Parathyroid adenoma (tissue), 2 donors: ENCODE measurements at regions not wholly inside any gene's neighbourhood (a gene's known extent, or its start where the extent isn't known, plus 50 kb on each side); places are given as distances from the start of the nearest gene placed in this dataset.

Source experiments
- H2AFZ ChIP-seq: fragments of 300-600 bp; sonication (generic); one replicate; pipeline ENCODE4 v1.7.0; 2017; ENCODE audit warnings: antibody characterized with exemption, mild to moderate bottlenecking
- H3K27ac ChIP-seq: fragments of 300-600 bp; sonication (generic); one replicate; pipeline ENCODE4 v1.7.0; 2017
- H3K27me3 ChIP-seq: fragments of 300-600 bp; sonication (generic); one replicate; pipeline ENCODE4 v1.7.0; 2017; ENCODE audit warnings: low read length; ENCODE audit not compliant: control insufficient read depth, insufficient read depth
- H3K36me3 ChIP-seq: fragments of 300-600 bp; sonication (generic); one replicate; pipeline ENCODE4 v1.7.0; 2017; ENCODE audit warnings: low read length; ENCODE audit not compliant: control insufficient read depth, insufficient read depth
- H3K4me1 ChIP-seq: fragments of 300-600 bp; sonication (generic); one replicate; pipeline ENCODE4 v1.7.0; 2017; ENCODE audit warnings: control low read depth
- H3K4me2 ChIP-seq: fragments of 300-600 bp; sonication (generic); one replicate; pipeline ENCODE4 v1.7.0; 2017; ENCODE audit warnings: low read length
- H3K4me3 ChIP-seq: fragments of 300-600 bp; sonication (generic); one replicate; pipeline ENCODE4 v1.7.0; 2017; ENCODE audit warnings: low read depth, low read length
- H3K79me2 ChIP-seq: fragments of 300-600 bp; sonication (generic); one replicate; pipeline ENCODE4 v1.7.0; 2017; ENCODE audit warnings: control low read depth
- H3K9ac ChIP-seq: fragments of 300-600 bp; sonication (generic); one replicate; pipeline ENCODE4 v1.7.0; 2017; ENCODE audit warnings: mild to moderate bottlenecking
- H3K9me3 ChIP-seq: fragments of 300-600 bp; sonication (generic); one replicate; pipeline ENCODE4 v1.7.0; 2017; ENCODE audit warnings: low read length; ENCODE audit not compliant: control insufficient read depth
- TF ChIP-seq, protein P1 (sequence below): fragments of 300-600 bp; sonication (generic); IDR thresholded peaks from one replicate; pipeline ENCODE4 v1.7.0; 2017; ENCODE audit warnings: antibody characterized with exemption, mild to moderate bottlenecking
- donor health status: primary hyperparathyroidism.

DNA sequence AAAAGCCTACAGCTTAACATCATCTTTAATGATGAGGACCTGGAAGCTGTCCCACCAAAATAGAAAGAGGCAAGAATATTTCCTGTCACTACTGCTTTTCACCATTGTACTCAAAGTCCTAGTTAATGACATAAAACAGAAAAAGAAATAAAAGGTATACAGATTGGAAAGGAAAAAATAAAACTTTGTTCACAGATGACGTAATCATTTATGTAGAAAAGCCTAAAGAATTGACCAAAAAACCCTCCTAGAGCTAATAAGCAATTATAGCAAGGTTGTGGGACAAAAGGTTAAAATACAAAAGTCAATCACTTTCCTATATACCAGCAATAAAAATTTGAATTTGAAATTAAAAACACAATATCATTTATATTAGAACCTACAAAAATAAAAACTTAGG is 97.2 kb upstream of the MDGA2 start:
- Histone ChIP-seq H3K4me3 (no peak overlapping the region), H3K36me3 (no peaks in the 10 kb centered on the region), H2AFZ (no peak overlapping the region), H3K79me2 (no peaks in the 10 kb centered on the region), H3K27me3 (no peaks in the 10 kb centered on the region), H3K4me1 (no peaks in the 10 kb centered on the region), H3K27ac (no peak overlapping the region), H3K9ac (no peak overlapping the region), H3K9me3 (no peaks in the 10 kb centered on the region), H3K4me2 (no peak overlapping the region)
- TF ChIP-seq, protein P1, sequence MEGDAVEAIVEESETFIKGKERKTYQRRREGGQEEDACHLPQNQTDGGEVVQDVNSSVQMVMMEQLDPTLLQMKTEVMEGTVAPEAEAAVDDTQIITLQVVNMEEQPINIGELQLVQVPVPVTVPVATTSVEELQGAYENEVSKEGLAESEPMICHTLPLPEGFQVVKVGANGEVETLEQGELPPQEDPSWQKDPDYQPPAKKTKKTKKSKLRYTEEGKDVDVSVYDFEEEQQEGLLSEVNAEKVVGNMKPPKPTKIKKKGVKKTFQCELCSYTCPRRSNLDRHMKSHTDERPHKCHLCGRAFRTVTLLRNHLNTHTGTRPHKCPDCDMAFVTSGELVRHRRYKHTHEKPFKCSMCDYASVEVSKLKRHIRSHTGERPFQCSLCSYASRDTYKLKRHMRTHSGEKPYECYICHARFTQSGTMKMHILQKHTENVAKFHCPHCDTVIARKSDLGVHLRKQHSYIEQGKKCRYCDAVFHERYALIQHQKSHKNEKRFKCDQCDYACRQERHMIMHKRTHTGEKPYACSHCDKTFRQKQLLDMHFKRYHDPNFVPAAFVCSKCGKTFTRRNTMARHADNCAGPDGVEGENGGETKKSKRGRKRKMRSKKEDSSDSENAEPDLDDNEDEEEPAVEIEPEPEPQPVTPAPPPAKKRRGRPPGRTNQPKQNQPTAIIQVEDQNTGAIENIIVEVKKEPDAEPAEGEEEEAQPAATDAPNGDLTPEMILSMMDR: no peak

DNA sequence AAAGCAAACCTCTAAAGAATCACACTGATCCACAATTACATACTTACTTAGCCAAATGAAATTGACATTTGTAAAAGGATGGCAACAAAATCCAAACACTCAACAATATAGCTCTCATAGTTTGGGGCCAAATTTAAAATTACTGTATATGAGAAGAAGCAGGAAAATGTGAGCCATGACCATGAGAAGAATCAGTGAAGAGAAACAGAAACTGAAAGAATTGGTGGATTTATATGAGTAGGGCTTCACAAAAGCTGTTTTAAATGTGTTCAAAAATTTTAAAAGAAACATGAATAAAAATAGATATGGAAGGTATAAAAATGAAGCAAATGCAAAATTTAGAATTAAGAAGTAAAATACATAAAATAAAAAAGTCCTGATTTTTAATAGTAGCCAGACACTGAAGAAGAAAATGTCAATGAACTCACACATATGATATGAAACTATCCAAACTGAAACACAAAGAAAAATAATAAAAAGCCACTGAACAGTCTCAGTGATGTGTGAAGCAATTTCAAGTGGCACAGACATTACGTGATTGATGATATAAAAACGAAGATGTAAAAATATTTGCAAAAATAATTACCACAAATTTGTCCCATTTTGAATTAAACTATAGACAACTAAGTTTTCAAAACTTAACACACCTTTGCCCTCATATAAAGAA is 87.9 kb upstream of the MDGA2 start:
- no peak overlapping the region for H3K4me2 ChIP-seq
- H3K9me3 ChIP-seq: no peaks in the 10 kb centered on the region
- no peak overlapping the region for H3K4me3 ChIP-seq
- no peaks in the 10 kb centered on the region for H3K27me3 ChIP-seq
- H3K36me3 ChIP-seq: no peaks in the 10 kb centered on the region
- no peaks in the 10 kb centered on the region for H3K79me2 ChIP-seq
- no peak overlapping the region for H2AFZ ChIP-seq
- H3K9ac ChIP-seq: no peak overlapping the region
- H3K4me1 ChIP-seq: no peaks in the 10 kb centered on the region
- no peak overlapping the region for H3K27ac ChIP-seq
- TF ChIP-seq, protein P1: no peak

GRCh38 chr14:47746986-47747385 is 71.6 kb upstream of the MDGA2 start:
- Histone ChIP-seq H3K9ac (no peak overlapping the region), H3K79me2 (no peaks in the 10 kb centered on the region), H3K9me3 (no peaks in the 10 kb centered on the region), H3K36me3 (no peaks in the 10 kb centered on the region), H3K27ac (no peak overlapping the region), H3K27me3 (no peaks in the 10 kb centered on the region), H2AFZ (no peak overlapping the region), H3K4me1 (no peaks in the 10 kb centered on the region), H3K4me2 (no peak overlapping the region), H3K4me3 (no peak overlapping the region)
- TF ChIP-seq, protein P1: no peak

GRCh38 chr14:47744155-47744554 is 68.8 kb upstream of the MDGA2 start:
- H3K27ac ChIP-seq: no peak overlapping the region
- no peaks in the 10 kb centered on the region for H3K27me3 ChIP-seq
- H3K9me3 ChIP-seq: no peaks in the 10 kb centered on the region
- no peaks in the 10 kb centered on the region for H3K36me3 ChIP-seq
- no peaks in the 10 kb centered on the region for H3K4me1 ChIP-seq
- no peak overlapping the region for H2AFZ ChIP-seq
- H3K4me3 ChIP-seq: no peak overlapping the region
- TF ChIP-seq, protein P1: no peak
- no peaks in the 10 kb centered on the region for H3K79me2 ChIP-seq
- H3K9ac ChIP-seq: no peak overlapping the region
- no peak overlapping the region for H3K4me2 ChIP-seq

- Histone ChIP-seq H3K4me2 (no peak overlapping the region), H3K4me1 (no peaks in the 10 kb centered on the region), H2AFZ (no peak overlapping the region), H3K27ac (no peak overlapping the region), H3K4me3 (no peak overlapping the region), H3K9ac (no peak overlapping the region), H3K27me3 (no peaks in the 10 kb centered on the region), H3K79me2 (no peaks in the 10 kb centered on the region), H3K36me3 (no peaks in the 10 kb centered on the region), H3K9me3 (no peaks in the 10 kb centered on the region)
- TF ChIP-seq, protein P1: no peak
Observed at GRCh38 chr14:47739541-47739940, 64.1 kb upstream of the MDGA2 start.
